ENCODE measurements at regions not wholly inside any gene's neighbourhood (a gene's known extent, or its start where the extent isn't known, plus 50 kb on each side); places are given as distances from the start of the nearest gene placed in this dataset.

- H3K4me2 ChIP-seq, result no peak overlapping the region
- no peaks in the 10 kb centered on the region for H3K9me3 ChIP-seq
- no peak overlapping the region for H3K4me3 ChIP-seq
- no peak for TF ChIP-seq Cebpa-rat (IDR thresholded peaks at IDR 0.05)
- H3K36me3 ChIP-seq, result no peaks in the 10 kb centered on the region
- no peaks in the 10 kb centered on the region for H4K20me1 ChIP-seq
- no peaks in the 10 kb centered on the region for H3K4me1 ChIP-seq
- no peaks in the 10 kb centered on the region for H3K27me3 ChIP-seq
- no peak overlapping the region for H3K9ac ChIP-seq
- no peak overlapping the region for H3K27ac ChIP-seq
Observed at GRCh38 chr4:45985038-45985437, 138.8 kb downstream of the GABRG1 start.

- Histone ChIP-seq H3K9ac (no peak overlapping the region), H3K4me2 (no peak overlapping the region), H3K4me3 (no peak overlapping the region), H3K4me1 (no peaks in the 10 kb centered on the region), H3K36me3 (no peaks in the 10 kb centered on the region), H3K27me3 (no peaks in the 10 kb centered on the region), H3K27ac (no peak overlapping the region), H3K9me3 (peaks cover 12% of the 10 kb centered on the region; the same call in 1 of the 2 replicates), H4K20me1 (no peaks in the 10 kb centered on the region)
- no peak for TF ChIP-seq Cebpa-rat (IDR thresholded peaks at IDR 0.05)
Observed at GRCh38 chr4:45971108-45971507, 152.7 kb downstream of the GABRG1 start.

- no peak overlapping the region for H3K4me2 ChIP-seq
- TF ChIP-seq Cebpa-rat (IDR thresholded peaks at IDR 0.05), result no peak
- H3K9ac ChIP-seq, result no peak overlapping the region
- H3K27me3 ChIP-seq, result no peaks in the 10 kb centered on the region
- no peaks in the 10 kb centered on the region for H3K36me3 ChIP-seq
- no peaks in the 10 kb centered on the region for H3K4me1 ChIP-seq
- H3K27ac ChIP-seq, result no peak overlapping the region
- H3K4me3 ChIP-seq, result no peak overlapping the region
- no peaks in the 10 kb centered on the region for H3K9me3 ChIP-seq
- H4K20me1 ChIP-seq, result no peaks in the 10 kb centered on the region
Observed at GRCh38 chr4:45957353-45957752, 166.5 kb downstream of the GABRG1 start.

DNA sequence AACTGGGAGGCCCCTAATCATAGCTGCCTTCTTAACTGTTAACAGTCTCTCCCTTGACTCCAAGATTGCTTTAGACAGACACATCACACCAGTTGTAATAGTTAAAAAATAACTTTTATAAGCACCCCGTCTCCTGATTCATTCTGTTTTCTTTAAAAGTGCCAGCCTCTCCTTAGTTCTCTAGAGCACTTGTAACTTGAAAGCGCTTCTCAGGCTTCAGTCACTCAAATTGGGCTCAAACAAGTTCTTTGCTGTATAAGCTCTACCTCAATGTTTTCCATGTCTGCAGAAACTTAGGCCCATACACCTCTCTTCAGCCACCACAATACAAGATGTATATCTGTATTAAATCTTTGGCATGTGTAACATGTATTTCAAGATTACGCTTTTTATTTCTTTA is 169.6 kb downstream of the GABRG1 start:
- Histone ChIP-seq H3K4me1 (no peaks in the 10 kb centered on the region), H3K4me3 (no peak overlapping the region), H4K20me1 (no peaks in the 10 kb centered on the region), H3K9me3 (no peaks in the 10 kb centered on the region), H3K9ac (no peak overlapping the region), H3K4me2 (no peak overlapping the region), H3K27me3 (no peaks in the 10 kb centered on the region), H3K36me3 (no peaks in the 10 kb centered on the region), H3K27ac (no peak overlapping the region)
- no peak for TF ChIP-seq Cebpa-rat (IDR thresholded peaks at IDR 0.05)

GRCh38 chr4:45951153-45951552 is 172.7 kb downstream of the GABRG1 start:
- Histone ChIP-seq H4K20me1 (no peaks in the 10 kb centered on the region), H3K4me2 (no peak overlapping the region), H3K9me3 (no peaks in the 10 kb centered on the region), H3K4me3 (no peak overlapping the region), H3K27me3 (no peaks in the 10 kb centered on the region), H3K36me3 (no peaks in the 10 kb centered on the region), H3K9ac (no peak overlapping the region), H3K4me1 (no peaks in the 10 kb centered on the region), H3K27ac (no peak overlapping the region)
- TF ChIP-seq Cebpa-rat (IDR thresholded peaks at IDR 0.05), result no peak

DNA sequence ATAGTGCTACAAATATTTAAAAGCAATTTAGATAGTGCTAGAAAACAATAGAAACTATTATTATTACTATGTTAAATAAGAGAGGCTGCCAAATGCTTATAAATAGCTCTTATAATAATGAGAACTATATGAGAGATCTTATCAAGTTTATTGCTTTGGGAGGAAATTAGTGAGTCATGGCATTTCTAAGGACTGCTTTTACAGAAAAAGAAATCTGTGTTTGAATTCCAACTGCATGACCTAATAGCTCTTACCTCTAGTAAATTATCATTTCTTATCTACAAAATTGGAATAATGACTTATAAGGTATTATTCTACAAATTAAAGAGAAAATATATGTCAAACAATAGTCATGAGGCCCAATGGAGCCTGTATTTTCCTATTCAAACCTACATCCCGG is 177.2 kb downstream of the GABRG1 start:
- no peak overlapping the region for H3K27ac ChIP-seq
- no peaks in the 10 kb centered on the region for H3K4me1 ChIP-seq
- no peaks in the 10 kb centered on the region for H4K20me1 ChIP-seq
- no peaks in the 10 kb centered on the region for H3K27me3 ChIP-seq
- H3K9me3 ChIP-seq, result no peaks in the 10 kb centered on the region
- no peak overlapping the region for H3K4me2 ChIP-seq
- no peak overlapping the region for H3K4me3 ChIP-seq
- no peak overlapping the region for H3K9ac ChIP-seq
- H3K36me3 ChIP-seq, result no peaks in the 10 kb centered on the region
- no peak for TF ChIP-seq Cebpa-rat (IDR thresholded peaks at IDR 0.05)

DNA sequence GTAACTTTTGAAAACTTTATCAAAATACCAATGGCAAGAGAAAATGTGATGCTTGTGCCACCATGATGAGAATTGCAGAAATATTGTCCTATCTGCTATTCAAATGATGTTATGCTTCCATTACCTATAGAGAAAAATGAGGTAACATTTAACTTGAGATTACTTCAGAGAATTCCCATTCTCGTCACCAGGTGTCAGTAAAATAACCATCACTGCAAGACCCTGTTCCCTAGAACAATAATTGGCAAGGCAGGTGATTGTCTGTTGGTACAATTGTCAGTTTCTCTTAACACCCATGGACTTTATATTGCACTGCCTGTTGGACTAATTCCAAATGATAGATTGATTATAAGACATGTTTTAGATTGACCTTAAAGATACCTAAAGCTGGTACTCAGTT is 179.9 kb downstream of the GABRG1 start:
- Histone ChIP-seq H3K4me2 (no peak overlapping the region), H3K9ac (no peak overlapping the region), H3K4me1 (no peaks in the 10 kb centered on the region), H3K27ac (no peak overlapping the region), H4K20me1 (no peaks in the 10 kb centered on the region), H3K36me3 (no peaks in the 10 kb centered on the region), H3K9me3 (no peaks in the 10 kb centered on the region), H3K4me3 (no peak overlapping the region), H3K27me3 (no peaks in the 10 kb centered on the region)
- no peak for TF ChIP-seq Cebpa-rat (IDR thresholded peaks at IDR 0.05)

GRCh38 chr4:45939056-45939455 is 184.8 kb downstream of the GABRG1 start:
- no peaks in the 10 kb centered on the region for H3K36me3 ChIP-seq
- H3K9ac ChIP-seq, result no peak overlapping the region
- H3K4me2 ChIP-seq, result no peak overlapping the region
- H3K27ac ChIP-seq, result no peak overlapping the region
- no peaks in the 10 kb centered on the region for H4K20me1 ChIP-seq
- no peak overlapping the region for H3K4me3 ChIP-seq
- H3K27me3 ChIP-seq, result no peaks in the 10 kb centered on the region
- H3K9me3 ChIP-seq, result no peaks in the 10 kb centered on the region
- no peak for TF ChIP-seq Cebpa-rat (IDR thresholded peaks at IDR 0.05)
- no peaks in the 10 kb centered on the region for H3K4me1 ChIP-seq

DNA sequence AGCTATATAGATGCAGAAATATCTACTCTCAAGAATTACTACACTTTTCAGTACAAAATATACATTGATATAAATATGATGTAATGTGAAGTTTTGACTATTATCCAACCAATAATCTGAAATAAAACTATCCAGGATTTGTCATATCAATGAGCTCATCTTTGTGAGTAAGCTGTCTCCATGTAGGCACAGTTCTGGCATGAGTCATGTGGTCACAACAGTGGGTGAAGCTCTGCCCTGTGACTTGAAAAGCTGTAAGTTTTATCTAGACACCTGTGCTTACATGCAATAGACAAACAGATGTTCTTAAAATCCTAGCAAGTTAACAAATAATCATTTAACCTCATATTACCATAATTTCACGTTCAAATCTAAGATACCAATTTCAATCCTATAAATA is 192.7 kb downstream of the GABRG1 start:
- no peak overlapping the region for H3K4me3 ChIP-seq
- H3K4me2 ChIP-seq, result no peak overlapping the region
- TF ChIP-seq Cebpa-rat (IDR thresholded peaks at IDR 0.05), result no peak

GRCh38 chr4:45927641-45928040 is 196.2 kb downstream of the GABRG1 start:
- Histone ChIP-seq H3K27me3 (no peaks in the 10 kb centered on the region), H3K36me3 (no peaks in the 10 kb centered on the region), H3K4me1 (no peaks in the 10 kb centered on the region), H3K9me3 (no peaks in the 10 kb centered on the region), H3K9ac (no peak overlapping the region), H3K4me2 (no peak overlapping the region), H3K27ac (no peak overlapping the region), H4K20me1 (no peaks in the 10 kb centered on the region), H3K4me3 (no peak overlapping the region)
- no peak for TF ChIP-seq Cebpa-rat (IDR thresholded peaks at IDR 0.05)

More for the DNA sequence above, 192.7 kb downstream of the GABRG1 start:
- Histone ChIP-seq H3K9me3 (no peaks in the 10 kb centered on the region), H3K4me1 (no peaks in the 10 kb centered on the region), H3K9ac (no peak overlapping the region), H3K27me3 (no peaks in the 10 kb centered on the region), H4K20me1 (no peaks in the 10 kb centered on the region), H3K27ac (no peak overlapping the region), H3K36me3 (no peaks in the 10 kb centered on the region)

DNA sequence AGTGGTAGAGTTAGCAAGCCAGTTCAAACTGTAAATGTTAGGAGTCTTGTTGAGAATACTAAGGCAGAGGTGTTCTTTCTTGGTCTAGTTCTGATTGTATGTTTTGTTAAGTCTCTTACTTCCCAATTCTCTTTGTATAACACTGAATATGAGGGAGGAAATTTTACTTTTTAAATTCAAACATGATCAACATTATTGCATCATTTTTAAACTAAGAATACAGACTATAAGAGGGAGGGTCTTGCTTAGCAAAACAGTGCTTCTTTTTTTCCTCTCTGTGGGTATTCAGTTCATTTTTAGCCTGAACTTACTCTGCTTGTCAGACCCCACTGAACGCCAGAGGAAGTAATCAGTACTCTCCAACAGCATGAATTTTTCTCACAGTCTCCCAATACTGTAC is 198.0 kb downstream of the GABRG1 start:
- no peak for TF ChIP-seq Cebpa-rat (IDR thresholded peaks at IDR 0.05)
- Histone ChIP-seq H3K27me3 (no peaks in the 10 kb centered on the region), H3K9ac (no peak overlapping the region), H3K9me3 (no peaks in the 10 kb centered on the region), H3K36me3 (no peaks in the 10 kb centered on the region), H4K20me1 (no peaks in the 10 kb centered on the region), H3K4me3 (no peak overlapping the region), H3K27ac (no peak overlapping the region), H3K4me1 (no peaks in the 10 kb centered on the region), H3K4me2 (no peak overlapping the region)
